HG03159 (cell line): ENCODE measurements at regions not wholly inside any gene's neighbourhood (a gene's known extent, or its start where the extent isn't known, plus 50 kb on each side); places are given as distances from the start of the nearest gene placed in this dataset.

ENCODE experiments used
- ATAC-seq: cut with Tn5 transposase; IDR thresholded peaks from one replicate; pipeline ENCODE4 v1.9.1; 2021; ENCODE audit warnings: mild to moderate bottlenecking, moderate library complexity; ENCODE audit not compliant: unreplicated experiment

DNA sequence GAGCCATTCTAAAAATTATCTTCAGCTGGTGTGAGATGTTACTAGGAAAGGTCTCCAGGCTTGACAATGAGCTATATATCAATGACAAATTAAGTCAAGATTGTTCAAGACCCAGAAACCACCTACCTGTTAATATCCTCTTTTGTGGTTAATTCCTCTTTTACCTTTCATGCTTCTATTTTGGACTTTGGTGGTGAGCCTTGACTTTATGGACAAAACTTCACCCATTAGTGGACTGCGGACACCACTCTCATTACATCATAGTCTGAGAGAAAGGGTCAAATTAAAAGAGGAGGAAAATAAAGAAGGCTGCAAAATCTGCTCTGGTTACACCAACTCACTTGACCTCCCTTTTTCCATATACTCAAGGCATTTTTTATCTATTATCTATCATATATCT, 271.5 kb upstream of the TTC14 start:
- ATAC-seq, result no peak

DNA sequence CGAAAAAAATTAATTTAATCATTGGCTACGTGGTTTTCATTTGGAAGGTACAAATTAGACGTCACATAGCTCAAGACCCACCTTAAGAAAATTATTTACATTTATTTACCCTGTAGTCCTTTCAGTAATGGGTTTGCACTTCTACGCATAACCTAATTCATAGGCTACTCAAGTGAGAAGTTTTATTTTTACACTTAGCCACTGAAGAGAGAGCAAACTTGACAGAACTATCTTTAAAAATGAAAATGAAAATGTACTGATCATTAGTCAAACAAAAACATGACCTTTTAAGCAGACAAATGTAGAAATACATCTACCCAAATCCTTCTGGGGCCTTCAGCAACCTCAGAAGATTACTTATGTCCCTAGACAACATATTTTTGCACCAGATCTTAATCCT, 269.4 kb upstream of the TTC14 start:
- peak; percentile 32 for ATAC-seq

DNA sequence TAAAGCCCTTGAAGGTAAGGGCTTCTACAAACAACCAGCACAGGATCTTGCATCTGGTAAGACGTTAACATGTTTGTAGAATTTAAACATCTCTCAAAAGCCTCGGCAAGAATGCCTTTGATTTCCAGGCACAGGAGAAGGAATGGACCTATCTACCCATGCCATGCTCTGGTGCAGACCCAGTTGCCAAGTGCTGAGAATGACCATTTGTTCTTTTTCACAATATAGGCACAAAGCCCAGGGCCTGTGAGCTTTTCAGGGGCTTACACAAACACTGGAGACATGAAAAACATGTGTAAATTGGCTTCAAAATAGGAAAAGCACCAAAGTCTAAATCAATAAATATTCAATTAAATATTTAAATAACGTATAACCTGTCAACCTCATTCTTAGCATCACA, 266.9 kb upstream of the TTC14 start:
- ATAC-seq, result no peak

DNA sequence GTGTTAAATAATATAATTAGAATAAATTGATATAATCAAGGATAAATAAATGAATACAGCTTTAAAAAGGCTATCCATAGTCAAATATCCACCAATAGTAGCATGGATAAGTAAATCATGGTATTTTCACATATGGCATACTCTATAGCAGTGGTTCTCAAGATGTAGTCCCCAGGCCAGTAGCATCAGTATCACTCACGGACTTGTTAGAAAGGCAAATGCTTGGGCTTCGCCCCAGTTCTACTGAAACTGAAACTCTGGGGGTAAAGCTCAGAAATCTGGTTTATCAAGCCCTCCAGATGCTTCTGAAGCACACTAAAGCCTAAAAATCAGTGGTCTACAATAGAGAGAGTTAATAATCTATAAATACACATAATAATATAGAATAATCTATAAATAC, 261.6 kb upstream of the TTC14 start:
- ATAC-seq, result no peak

DNA sequence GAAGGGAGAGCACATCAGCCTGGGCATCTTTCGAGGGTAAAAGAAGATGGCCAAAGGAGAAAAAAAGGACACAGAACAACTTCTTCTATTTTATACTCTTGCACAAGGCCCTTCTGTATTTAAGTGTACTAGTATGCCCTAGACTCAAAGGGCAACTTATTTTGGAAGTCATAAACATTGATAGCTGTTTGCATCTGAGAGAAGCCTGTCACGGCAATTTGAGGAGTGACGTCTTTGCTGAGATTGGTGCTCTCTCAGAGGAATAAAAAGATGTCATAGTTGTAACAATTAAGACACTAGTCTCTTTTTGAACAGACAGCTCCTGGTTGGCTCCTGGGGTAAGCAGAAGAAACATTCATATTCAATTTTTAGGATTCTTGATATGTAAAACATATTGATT, 260.4 kb upstream of the TTC14 start:
- no peak for ATAC-seq

DNA sequence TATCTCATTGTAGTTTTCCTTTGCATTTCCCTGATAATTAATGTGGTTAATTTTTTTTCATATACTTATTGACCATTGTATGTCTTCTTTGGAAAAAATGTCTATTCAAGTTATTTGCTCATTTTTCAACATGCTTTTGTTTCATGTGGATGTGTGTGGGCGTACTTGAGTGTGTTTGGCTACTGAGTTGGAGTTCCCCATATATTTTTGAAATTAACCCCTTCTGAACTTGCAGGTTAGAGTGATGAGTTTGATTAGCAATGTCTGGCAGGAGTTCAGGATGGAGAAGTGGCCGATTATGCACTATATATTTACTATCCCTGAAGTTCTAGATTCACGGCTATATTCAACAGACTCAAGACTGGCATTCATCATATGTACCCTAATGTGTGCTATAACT, 250.4 kb upstream of the TTC14 start:
- ATAC-seq, result no peak

DNA sequence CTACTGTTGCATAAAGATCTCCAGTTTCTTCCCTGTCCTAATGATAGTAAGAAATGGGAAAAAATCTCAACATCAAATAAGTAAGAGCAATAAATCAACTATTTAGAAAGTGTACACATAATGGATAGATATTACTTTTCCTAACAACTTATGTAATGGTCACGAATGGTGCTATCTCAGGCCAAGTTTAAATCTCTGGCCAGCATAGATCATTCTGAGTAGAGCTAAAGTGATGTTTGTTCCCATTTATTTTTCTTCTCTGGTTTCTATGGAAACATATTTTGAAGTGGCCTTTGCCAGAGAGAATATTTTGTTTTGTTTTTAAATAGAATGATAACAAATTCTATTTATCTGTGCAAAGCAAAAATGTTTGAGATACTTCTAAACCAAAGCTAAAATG, 249.7 kb upstream of the TTC14 start:
- no peak for ATAC-seq

DNA sequence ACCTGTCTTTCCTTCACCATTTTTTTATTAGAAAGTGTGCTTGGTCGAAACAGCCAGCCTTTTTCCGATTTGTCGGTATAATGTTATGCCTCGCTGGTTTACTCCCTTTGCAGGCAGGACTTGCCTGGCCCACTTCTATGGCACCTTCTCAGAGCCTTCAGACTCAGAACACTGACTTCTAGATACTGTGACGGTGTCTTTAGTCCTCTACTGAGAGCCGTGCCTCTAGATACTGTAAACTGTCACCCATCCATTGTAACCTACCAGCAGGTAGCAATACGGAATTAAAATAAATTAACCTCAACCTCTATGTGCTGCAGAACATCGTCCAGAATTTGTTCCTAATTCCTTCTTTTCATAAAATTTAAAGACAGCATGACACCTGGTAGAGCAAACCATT, 247.7 kb upstream of the TTC14 start:
- no peak for ATAC-seq

DNA sequence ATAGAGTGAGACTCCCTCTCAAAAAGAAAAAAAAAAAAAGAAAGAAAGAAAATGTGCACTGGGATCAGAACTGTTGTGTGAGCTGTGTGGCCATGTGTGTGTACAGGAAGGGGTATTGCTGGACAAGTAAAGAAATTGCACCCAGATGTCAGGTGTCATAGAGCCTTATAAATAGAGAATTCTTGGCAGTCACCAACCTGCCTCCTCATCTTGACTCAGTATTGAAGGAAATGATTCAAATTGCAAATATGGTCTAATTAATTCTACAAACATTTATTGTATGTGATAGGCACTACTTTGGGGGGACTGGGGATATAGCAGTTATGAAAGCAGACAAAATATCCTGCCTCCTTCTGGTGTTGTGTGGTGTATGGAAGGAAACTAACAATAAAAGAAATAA, 243.8 kb upstream of the TTC14 start:
- ATAC-seq, result no peak

DNA sequence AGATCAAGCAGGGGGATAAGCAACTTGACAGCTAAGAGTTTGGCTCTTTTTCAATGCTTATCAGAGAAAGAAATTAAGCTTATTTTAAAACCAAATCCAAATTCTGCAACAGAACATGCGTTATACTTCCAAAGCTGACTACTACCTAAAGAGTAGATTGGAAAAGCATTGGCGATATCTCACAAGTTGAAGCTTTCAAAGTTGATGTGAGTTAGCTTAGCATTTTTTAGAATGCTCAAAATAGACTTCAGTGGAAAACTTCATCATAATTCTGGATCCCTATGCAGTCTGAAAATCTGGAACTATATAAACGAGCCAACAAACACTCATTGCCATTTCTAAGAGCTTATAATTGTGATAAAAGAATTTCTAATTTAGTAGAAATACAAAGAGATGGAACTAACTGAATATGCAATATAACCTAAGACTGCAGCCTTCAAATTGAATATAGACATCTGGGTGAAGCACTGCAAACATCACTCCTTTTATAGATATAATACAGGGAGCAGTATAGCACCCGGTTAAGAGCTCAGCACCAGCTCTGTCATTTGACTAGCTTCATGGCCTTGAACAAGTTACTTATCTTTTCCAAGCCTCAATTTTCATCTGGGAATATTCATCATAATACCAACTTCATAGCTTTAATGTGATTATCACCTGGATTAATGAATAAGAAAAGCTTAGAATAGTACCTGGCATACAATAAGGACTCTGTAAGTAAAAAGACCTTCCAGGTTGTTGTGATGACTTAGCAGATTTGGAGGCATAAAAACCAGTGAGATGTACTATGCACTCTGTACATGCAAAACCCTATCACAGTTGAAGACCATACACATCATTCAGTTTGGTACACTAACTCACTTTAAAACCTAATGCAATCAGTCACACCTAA, 242.7 kb upstream of the TTC14 start:
- ATAC-seq, result no peak

DNA sequence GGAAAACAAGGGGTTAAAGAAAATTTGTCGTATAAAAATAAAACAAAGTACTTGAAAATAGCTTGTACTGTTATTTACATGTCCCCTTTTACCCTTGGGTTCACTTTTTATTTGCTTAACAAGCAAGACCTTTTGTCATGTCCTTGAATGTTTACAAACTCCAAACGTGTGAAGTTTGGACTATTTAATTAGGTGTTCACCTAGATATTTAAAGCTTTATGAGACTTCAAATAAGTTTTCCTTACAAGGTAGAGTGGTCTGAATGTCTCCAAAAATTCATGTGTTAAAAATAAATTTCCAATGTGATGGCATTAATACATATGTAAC, 242.0 kb upstream of the TTC14 start:
- no peak for ATAC-seq

DNA sequence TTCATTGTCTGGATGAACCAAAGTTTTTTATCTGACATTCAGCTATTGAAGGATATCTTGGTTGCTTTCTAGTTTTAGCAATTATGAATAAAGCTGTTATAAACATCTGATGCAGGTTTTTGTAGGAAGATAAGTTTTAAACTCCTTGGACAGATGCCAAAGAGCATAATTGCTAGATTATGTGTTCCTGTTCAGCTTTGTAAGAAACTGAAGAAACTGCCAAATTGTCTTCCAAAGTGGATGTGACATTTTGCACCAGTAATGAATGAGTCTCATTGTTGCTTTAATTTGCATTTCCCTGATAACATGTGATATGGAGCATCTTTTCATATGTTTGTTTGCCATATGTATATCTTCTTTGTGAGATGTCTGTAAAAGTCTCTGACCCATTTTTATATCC, 239.9 kb upstream of the TTC14 start:
- no peak for ATAC-seq

DNA sequence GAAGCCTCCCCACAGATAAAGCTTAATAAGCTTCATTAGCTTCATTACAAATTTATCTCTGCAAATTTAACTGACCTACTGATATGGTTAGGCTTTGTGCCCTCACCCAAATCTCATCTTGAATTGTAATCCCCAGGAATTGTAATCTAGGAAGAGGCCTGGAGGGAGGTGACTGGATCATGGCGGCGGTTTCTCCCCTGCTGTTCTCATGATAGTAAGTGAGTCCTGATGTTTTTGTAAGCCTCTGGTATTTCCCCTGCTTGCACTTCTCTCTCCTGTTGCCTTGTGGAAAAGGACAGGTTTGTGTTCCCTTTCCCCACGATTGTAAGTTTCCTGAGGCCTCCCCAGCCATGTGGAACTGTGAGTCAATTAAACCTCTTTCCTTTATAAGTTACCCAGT, 226.1 kb upstream of the TTC14 start:
- no peak for ATAC-seq

DNA sequence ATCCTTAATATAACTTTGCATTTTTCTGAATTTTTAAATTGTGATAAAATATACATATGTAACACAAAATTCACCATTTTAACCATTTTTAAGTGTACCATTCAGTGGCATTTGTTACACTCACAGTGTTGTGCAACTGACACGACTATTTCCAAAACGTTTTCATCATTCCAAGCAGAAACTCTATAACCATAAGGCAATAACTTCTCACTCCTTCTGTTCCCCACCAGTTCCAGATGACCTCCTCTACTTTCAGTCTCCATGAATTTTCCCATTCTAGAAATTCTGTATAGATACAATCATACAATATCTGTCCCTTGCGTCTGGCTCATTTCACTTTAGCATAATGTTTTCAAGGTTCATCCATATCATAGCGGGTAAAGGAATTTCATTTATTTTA, 223.5 kb upstream of the TTC14 start:
- ATAC-seq, result no peak

DNA sequence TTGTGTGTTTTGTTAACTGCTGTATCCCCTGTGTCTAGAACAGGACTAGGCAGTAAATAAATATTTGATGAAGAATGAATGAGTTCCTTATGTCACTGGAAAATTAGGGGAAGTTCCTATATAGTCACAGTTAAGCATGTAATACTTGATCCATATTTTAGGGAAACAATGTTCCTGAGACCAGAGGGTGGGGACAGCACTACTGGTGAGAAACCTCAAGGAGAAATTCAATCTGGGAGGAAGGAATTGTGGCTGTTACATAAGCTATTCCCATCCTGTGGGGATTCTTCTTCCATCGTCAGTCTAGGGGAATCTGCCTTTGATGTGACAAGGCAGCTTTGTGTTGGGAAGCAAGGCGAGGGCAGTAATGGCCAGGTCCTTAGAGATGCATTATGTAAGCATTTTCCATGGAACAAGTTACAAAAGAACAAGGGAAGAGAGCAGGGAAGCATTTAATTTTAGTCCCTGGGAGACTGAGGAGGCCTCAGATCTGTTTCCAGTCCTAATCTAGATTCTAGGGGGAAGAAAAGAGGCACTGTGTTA, 219.3 kb upstream of the TTC14 start:
- no peak for ATAC-seq

DNA sequence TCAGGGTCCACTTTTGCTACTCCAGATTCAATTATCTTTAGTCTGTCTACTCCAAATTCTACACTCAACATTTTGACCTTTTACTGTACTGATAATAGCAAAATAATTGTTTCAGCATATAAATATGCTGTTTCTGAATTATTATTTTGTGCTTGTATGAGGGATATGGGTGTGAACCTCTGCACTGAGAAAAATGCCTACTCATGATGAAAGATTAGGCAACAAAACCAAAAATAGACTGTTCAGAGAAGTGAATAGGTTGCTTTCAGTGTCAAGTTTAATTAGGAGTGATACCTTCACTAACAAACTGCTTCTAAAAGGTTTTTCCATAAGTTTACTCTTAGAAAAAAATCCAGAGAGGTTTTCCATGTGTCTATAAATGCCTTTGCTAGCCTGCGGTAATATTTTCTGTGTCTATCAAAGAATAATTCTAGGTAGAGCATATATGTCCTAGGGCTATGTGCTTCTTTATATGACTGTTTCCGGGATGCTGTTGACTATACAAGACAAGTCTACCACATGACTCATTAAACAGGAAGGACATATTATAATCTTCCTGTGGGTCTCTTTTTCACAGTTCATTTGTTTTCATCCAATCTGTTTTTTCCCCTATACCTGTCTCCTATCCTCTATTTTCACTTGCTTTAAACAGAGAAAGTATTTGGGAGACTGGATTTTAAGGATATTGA, 218.5 kb upstream of the TTC14 start:
- ATAC-seq, result no peak

DNA sequence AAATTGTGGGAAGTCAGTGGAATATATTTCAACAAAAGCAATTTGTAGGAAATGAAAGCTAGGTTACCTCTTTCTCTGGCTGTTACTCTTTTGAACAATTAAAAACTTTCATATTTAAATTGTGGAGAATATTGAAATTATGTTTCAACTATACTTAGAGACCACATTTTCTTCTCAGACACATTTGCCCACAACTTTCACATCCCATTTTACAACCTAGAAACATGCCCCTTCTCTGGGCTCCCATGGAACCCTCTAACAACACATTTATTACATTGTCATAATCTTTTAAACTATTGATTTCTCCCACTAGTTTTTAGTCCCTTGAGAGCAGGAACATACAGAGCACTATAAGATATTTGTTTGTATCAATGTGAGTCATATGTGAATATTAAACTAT, 211.7 kb upstream of the TTC14 start:
- no peak for ATAC-seq

DNA sequence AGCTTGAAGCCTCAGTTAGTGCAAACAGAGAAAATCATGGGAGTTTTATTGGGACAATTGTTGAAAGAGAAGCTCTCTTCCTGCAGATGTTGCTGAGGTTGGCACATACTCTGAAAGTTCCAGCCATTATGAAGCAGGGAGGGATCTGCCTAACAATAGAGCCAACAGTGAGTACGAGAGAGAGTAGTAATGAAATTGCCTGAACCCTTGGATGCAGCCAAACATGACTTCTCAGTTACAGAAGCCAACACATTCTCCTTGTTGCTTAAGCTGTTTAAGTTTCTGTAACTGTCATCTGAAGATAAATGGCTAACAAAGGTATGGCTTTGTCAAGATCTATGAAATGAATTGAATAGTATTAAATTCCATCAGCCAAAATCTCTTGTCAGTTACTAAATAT, 211.0 kb upstream of the TTC14 start:
- no peak for ATAC-seq

DNA sequence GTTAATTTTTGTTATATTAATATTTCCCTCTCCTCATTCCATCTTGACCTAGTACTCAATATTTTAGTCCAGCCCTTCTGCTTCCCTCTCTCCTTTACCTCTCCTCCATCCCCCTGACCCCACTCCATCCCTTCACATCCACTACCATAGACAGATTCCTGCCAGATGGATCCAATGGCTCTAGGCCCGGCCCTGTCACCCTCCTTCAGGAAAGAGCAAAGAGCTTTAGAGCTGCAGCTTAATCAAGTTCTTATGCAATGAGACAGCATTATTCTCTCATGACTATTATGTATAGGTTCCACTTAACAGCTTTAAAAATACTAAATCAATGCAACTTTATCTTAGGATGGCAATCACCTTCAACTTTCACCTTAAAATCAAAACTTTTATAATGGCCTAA, 200.7 kb upstream of the TTC14 start:
- ATAC-seq, result no peak

DNA sequence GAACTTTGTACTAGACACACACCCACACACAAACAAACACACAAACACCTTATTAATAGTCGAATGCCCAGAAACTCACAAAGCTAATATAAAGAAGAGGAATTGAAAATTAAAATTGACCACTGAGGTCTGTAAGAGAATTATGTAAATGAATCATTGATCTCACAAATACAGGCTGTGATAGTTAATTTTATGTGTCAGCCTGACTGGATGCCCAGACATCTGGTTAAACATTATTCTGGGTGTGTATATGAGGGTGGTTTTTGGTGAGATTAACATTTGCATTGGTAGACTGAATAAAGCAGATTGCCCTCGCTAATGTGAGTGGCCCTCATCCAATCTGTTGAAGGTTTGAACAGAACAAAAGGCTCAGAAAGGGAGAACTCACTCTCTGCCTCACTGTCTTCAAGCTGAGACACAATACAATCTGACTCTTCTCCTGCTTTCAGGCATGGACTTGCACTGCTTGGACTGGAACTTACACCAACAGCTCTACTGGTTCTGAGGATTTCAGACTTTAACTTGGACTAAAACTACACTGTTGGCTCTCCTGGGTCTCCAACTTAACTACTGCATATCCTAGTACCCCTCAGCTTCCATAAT, 199.4 kb upstream of the TTC14 start:
- peak; percentile 80 for ATAC-seq

DNA sequence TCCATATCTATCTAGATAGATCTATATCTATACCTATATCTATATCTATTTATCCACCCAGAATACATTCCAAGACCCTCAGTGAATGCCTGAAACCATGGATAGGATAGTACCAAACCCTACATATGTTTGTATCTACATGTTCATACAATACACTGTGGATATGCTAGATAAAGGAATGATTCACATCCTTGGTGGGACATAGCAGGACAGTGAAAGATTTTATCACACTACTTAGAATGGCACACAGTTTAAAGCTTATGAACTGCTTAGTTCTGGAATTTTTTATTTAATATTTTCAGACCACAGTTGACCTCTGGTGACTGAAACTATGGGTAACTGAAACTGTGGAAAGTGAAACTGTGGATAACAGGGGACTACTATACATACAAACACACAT, 198.8 kb upstream of the TTC14 start:
- ATAC-seq, result no peak

DNA sequence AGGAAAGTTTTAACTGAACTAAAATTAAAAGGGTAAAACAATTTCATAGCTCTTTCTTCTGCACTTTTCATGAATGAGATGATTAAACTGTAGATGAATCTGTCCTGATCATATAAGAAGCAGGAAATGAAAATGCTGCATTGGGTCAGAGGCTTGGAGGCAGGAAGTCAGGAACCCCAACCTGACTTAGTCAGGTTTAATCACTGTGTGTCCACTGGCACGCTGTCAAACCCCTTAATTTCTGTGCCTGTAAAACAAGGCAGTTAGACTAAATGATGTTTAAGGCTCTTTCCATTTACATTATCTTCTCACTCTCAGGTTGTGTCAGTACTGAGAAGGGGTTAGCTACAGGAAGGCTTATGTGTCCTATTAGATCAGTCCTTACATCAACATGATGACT, 193.3 kb upstream of the TTC14 start:
- peak; percentile 71 for ATAC-seq
